ENCODE measurements at regions not wholly inside any gene's neighbourhood (a gene's known extent, or its start where the extent isn't known, plus 50 kb on each side); places are given as distances from the start of the nearest gene placed in this dataset.

DNA sequence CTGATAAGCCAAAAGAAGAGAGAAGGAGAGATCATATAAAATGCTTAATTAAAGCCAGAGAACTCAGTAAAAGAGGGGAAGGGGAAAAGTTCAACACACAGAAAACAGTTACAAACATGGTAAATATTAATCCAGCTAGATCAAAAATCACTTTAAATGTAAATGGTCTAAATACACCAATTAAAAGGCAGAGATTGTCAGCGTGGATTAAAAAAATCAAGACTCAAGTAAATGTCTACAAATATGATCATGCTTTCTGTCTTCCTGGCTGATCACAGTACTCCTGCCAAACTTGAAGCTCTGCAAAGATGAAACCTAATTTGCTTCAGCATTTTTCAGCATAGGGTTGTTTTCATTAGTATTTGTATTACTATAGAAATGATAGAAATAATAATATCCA lies 54.6 kb upstream of the RNF32 start:
- Histone ChIP-seq H4K91ac (ENCODE audit: insufficient read depth, low read depth, low read length) (no peak overlapping the region), H3K9ac (ENCODE audit: low read depth, low read length) (no peak overlapping the region), H4K5ac (ENCODE audit: low read depth, low read length) (no peak overlapping the region), H4K20me1 (ENCODE audit: insufficient read depth, low read length) (no peaks in the 10 kb centered on the region), H2BK15ac (ENCODE audit: low read depth, low read length) (no peak overlapping the region), H3K36me3 (ENCODE audit: control insufficient read depth, insufficient read depth, low read length) (no peaks in the 10 kb centered on the region), H3K9me3 (ENCODE audit: control insufficient read depth, insufficient read depth, low read length) (peaks cover 4% of the 10 kb centered on the region), H2BK120ac (ENCODE audit: low read depth, low read length) (no peak overlapping the region), H2AK9ac (replicated peaks; ENCODE audit: low read depth, low read length, poor library complexity) (no peak overlapping the region), H3K79me1 (ENCODE audit: low read depth in 1 of 2, low read length in 2 of 2) (no peaks in the 10 kb centered on the region), H2AK5ac (ENCODE audit: low read depth, low read length) (no peak overlapping the region), H3K27me3 (ENCODE audit: control insufficient read depth, insufficient read depth, low read length) (no peaks in the 10 kb centered on the region), H3K14ac (replicated peaks; ENCODE audit: low read depth, low read length) (no peak overlapping the region), H3K4me3 (ENCODE audit: insufficient read depth, low read depth, low read length) (no peak overlapping the region), H3K18ac (ENCODE audit: low read depth, low read length) (no peak overlapping the region), H3K56ac (ENCODE audit: extremely low read depth, insufficient read depth, low read length) (no peak overlapping the region), H4K8ac (ENCODE audit: low read depth in 2 of 2, low read length in 2 of 2) (no peak overlapping the region), H3K27ac (ENCODE audit: insufficient read depth, low read length) (no peak overlapping the region), H2AFZ (replicated peaks; ENCODE audit: low read length, poor library complexity) (no peak overlapping the region), H3K9me1 (ENCODE audit: insufficient read depth, low read length) (no peaks in the 10 kb centered on the region), H2BK5ac (ENCODE audit: low read depth, low read length, poor library complexity, severe bottlenecking) (no peak overlapping the region), H2BK20ac (ENCODE audit: low read depth, low read length) (no peak overlapping the region), H3K4me2 (ENCODE audit: low read depth, low read length) (no peak overlapping the region), H3K4me1 (ENCODE audit: control insufficient read depth, insufficient read depth, low read length) (no peaks in the 10 kb centered on the region), H3K4ac (ENCODE audit: low read depth, low read length) (no peak overlapping the region), H3K23ac (ENCODE audit: low read depth, low read length) (no peak overlapping the region)
- no TSS peak for BruUV-seq (replicated peaks)
- intact Hi-C loops (cut with micrococcal nuclease) = no loop called here
- ChIA-PET POLR2A (ENCODE audit: unreplicated experiment) (no interaction called here), CTCF (no interaction called here)
- dilution Hi-C loops (cut with HindIII; ENCODE audit: low sequenced_read_pairs, unreplicated experiment) = no loop called here
- DNase-seq (no peak), ATAC-seq (ENCODE audit: low read depth) (no peak)
- WGBS, 2 experiments (ENCODE audit: extremely low coverage in 2 of 2, insufficient read length in 1 of 2) = 60% methylated on average over 1 of the region's 1 CpG; no CpG with 5 or more reads in 1 of the 2 experiments
- in situ Hi-C loops (cut with MboI; ENCODE audit: low sequenced_read_pairs) = no loop called here
- TF ChIP-seq FOS (IDR thresholded peaks at IDR 0.05; ENCODE audit: low read depth, low read length) (no peak), SMC3 (IDR thresholded peaks at IDR 0.05; ENCODE audit: low read depth, low read length) (no peak), RAD21 (IDR thresholded peaks at IDR 0.05; ENCODE audit: low read length) (no peak), NFE2L2 (IDR thresholded peaks at IDR 0.05; ENCODE audit: low read depth, low read length) (no peak), CEBPB (IDR thresholded peaks at IDR 0.05; ENCODE audit: low read depth, low read length) (no peak), CHD1 (IDR thresholded peaks at IDR 0.05; ENCODE audit: low read depth, low read length) (no peak), MAZ (IDR thresholded peaks at IDR 0.05; ENCODE audit: borderline replicate concordance, low read depth, low read length) (no peak)
- TF ChIP-seq, protein P1, sequence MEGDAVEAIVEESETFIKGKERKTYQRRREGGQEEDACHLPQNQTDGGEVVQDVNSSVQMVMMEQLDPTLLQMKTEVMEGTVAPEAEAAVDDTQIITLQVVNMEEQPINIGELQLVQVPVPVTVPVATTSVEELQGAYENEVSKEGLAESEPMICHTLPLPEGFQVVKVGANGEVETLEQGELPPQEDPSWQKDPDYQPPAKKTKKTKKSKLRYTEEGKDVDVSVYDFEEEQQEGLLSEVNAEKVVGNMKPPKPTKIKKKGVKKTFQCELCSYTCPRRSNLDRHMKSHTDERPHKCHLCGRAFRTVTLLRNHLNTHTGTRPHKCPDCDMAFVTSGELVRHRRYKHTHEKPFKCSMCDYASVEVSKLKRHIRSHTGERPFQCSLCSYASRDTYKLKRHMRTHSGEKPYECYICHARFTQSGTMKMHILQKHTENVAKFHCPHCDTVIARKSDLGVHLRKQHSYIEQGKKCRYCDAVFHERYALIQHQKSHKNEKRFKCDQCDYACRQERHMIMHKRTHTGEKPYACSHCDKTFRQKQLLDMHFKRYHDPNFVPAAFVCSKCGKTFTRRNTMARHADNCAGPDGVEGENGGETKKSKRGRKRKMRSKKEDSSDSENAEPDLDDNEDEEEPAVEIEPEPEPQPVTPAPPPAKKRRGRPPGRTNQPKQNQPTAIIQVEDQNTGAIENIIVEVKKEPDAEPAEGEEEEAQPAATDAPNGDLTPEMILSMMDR (conservative IDR thresholded peaks at IDR 0.05; ENCODE audit: low read depth, low read length) = no peak
- TF ChIP-seq, protein P2, sequence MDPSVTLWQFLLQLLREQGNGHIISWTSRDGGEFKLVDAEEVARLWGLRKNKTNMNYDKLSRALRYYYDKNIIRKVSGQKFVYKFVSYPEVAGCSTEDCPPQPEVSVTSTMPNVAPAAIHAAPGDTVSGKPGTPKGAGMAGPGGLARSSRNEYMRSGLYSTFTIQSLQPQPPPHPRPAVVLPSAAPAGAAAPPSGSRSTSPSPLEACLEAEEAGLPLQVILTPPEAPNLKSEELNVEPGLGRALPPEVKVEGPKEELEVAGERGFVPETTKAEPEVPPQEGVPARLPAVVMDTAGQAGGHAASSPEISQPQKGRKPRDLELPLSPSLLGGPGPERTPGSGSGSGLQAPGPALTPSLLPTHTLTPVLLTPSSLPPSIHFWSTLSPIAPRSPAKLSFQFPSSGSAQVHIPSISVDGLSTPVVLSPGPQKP (IDR thresholded peaks at IDR 0.05; ENCODE audit: borderline replicate concordance, low read depth, low read length) = no peak
